Liver (tissue), 8 donors: ENCODE measurements at regions not wholly inside any gene's neighbourhood (a gene's known extent, or its start where the extent isn't known, plus 50 kb on each side); places are given as distances from the start of the nearest gene placed in this dataset.
"Not testable (repeated sequence)": the region's sequence is repeated elsewhere in the genome, so short reads cannot be mapped to it uniquely, and the experiment has no call there.

ENCODE experiments used
- DNase-seq: peaks from one replicate; pipeline ENCODE4 v3.0.0-alpha.2; 2017; ENCODE audit warnings: low spot score
- H3K27ac ChIP-seq, 2 donors: one replicate each; pipeline ENCODE4 v1.7.0; 2013; ENCODE audit warnings: inconsistent platforms in 2 of 2, low read length in 2 of 2, control low read depth in 1 of 2, low read depth in 1 of 2, mild to moderate bottlenecking in 1 of 2
- H3K27me3 ChIP-seq, 4 donors: one replicate each; pipeline versions ENCODE4 v1.6.1 to v1.7.0; 2013; ENCODE audit warnings: low read length in 3 of 4, inconsistent platforms in 1 of 4, mild to moderate bottlenecking in 1 of 4, moderate library complexity in 1 of 4; ENCODE audit not compliant: control insufficient read depth in 4 of 4, insufficient read depth in 4 of 4
- H3K36me3 ChIP-seq, 4 donors: one replicate each; pipeline versions ENCODE4 v1.6.1 to v1.7.0; 2013; ENCODE audit warnings: low read length in 3 of 4, mild to moderate bottlenecking in 3 of 4, low read depth in 1 of 4, moderate library complexity in 1 of 4; ENCODE audit not compliant: control insufficient read depth in 4 of 4, insufficient read depth in 3 of 4
- H3K4me1 ChIP-seq, 4 donors: one replicate each; pipeline versions ENCODE4 v1.6.1 to v1.7.0; 2013; ENCODE audit warnings: low read length in 3 of 4, mild to moderate bottlenecking in 3 of 4, moderate library complexity in 1 of 4; ENCODE audit not compliant: control insufficient read depth in 4 of 4, insufficient read depth in 4 of 4
- H3K4me3 ChIP-seq, 3 donors: one replicate each; pipeline versions ENCODE4 v1.6.1 to v1.7.0; 2013; ENCODE audit warnings: low read length in 3 of 3, control low read depth in 1 of 3, low read depth in 1 of 3, mild to moderate bottlenecking in 1 of 3
- H3K9ac ChIP-seq, 2 donors: one replicate each; pipeline ENCODE4 v1.7.0; 2013; ENCODE audit warnings: low read length in 2 of 2, mild to moderate bottlenecking in 2 of 2, moderate library complexity in 2 of 2, control low read depth in 1 of 2, low read depth in 1 of 2
- H3K9me3 ChIP-seq, 4 donors: one replicate each; pipeline versions ENCODE4 v1.6.1 to v1.7.0; 2013; ENCODE audit warnings: low read length in 3 of 4; ENCODE audit not compliant: control insufficient read depth in 4 of 4
- ATF3 ChIP-seq: IDR thresholded peaks from 2 replicates; pipeline ENCODE4 v1.6.1; 2016; ENCODE audit warnings: antibody characterized with exemption
- EGR1 ChIP-seq, 2 donors: IDR thresholded peaks; 2 replicates each; pipeline ENCODE4 v1.6.1; 2016 to 2018; ENCODE audit warnings: antibody characterized with exemption in 2 of 2, low read depth in 2 of 2
- FOXA1 ChIP-seq: IDR thresholded peaks from 2 replicates; pipeline ENCODE4 v1.6.1; 2016; ENCODE audit warnings: antibody characterized with exemption
- GABPA ChIP-seq, 2 donors: IDR thresholded peaks in 1 of 2; conservative IDR thresholded peaks in 1 of 2; 2 replicates each; pipeline ENCODE4 v1.6.1; 2016; ENCODE audit warnings: antibody characterized with exemption in 2 of 2, mild to moderate bottlenecking in 1 of 2, moderate library complexity in 1 of 2
- HNF4A ChIP-seq, 2 donors: conservative IDR thresholded peaks; 2 replicates each; pipeline ENCODE4 v1.6.1; 2016; ENCODE audit warnings: antibody characterized with exemption in 2 of 2, mild to moderate bottlenecking in 2 of 2
- HNF4G ChIP-seq: IDR thresholded peaks from 2 replicates; pipeline ENCODE4 v1.6.1; 2016; ENCODE audit warnings: antibody characterized with exemption
- JUND ChIP-seq, 2 donors: IDR thresholded peaks; 2 replicates each; pipeline ENCODE4 v1.6.1; 2016; ENCODE audit warnings: antibody characterized with exemption in 2 of 2
- MAX ChIP-seq: IDR thresholded peaks from 2 replicates; pipeline ENCODE4 v1.6.1; 2016; ENCODE audit warnings: antibody characterized with exemption
- RAD21 ChIP-seq, 2 donors: IDR thresholded peaks; 2 replicates each; pipeline ENCODE4 v1.6.1; 2016; ENCODE audit warnings: antibody characterized with exemption in 2 of 2, mild to moderate bottlenecking in 2 of 2
- RXRA ChIP-seq, 2 donors: IDR thresholded peaks; 2 replicates each; pipeline ENCODE4 v1.6.1; 2017 to 2018; ENCODE audit warnings: antibody characterized with exemption in 2 of 2, mild to moderate bottlenecking in 1 of 2
- SP1 ChIP-seq: IDR thresholded peaks from 2 replicates; pipeline ENCODE4 v1.6.1; 2018; ENCODE audit warnings: antibody characterized with exemption, mild to moderate bottlenecking
- TAF1 ChIP-seq: conservative IDR thresholded peaks from 2 replicates; pipeline ENCODE4 v1.6.1; 2016; ENCODE audit warnings: antibody characterized with exemption, mild to moderate bottlenecking
- YY1 ChIP-seq: IDR thresholded peaks from 2 replicates; pipeline ENCODE4 v1.6.1; 2016; ENCODE audit warnings: antibody characterized with exemption, mild to moderate bottlenecking
- WGBS: extraction: QIAGEN DNeasy Blood & Tissue Kit; methylation state at CpG from one replicate; pipeline ENCODE4 v1.1.7; 2013; 5-methylcytosine and 5-hydroxymethylcytosine counted together
- TF ChIP-seq, protein P1 (sequence below): IDR thresholded peaks from 2 replicates; pipeline ENCODE4 v1.6.1; 2016; ENCODE audit warnings: antibody characterized with exemption, mild to moderate bottlenecking
- TF ChIP-seq, protein P2 (sequence below): IDR thresholded peaks from 2 replicates; pipeline ENCODE4 v1.6.1; 2016; ENCODE audit warnings: antibody characterized with exemption
- TF ChIP-seq, protein P3 (sequence below): fragments of 150-350 bp; IDR thresholded peaks from 2 replicates; pipeline ENCODE4 v1.5.1; 2017; ENCODE audit warnings: improper control_type of control experiment, low read depth, low read length; ENCODE audit not compliant: missing input control
- donor health status: healthy.
- donor health status: healthy.
- donor health status: healthy.
- donor health status: healthy.
- donor health status: healthy.

- Histone ChIP-seq H3K9ac (no peak overlapping the region), H3K36me3 (no peaks in the 10 kb centered on the region), H3K27me3 (no peaks in the 10 kb centered on the region), H3K9me3 (peaks cover 0 to 5% (median 1%) of the 10 kb centered on the region in 4 donors), H3K4me1 (no peaks in the 10 kb centered on the region), H3K4me3 (no peak overlapping the region), H3K27ac (no peak overlapping the region)
- DNase-seq = no peak
- TF ChIP-seq MAX = no peak
- no peak for TF ChIP-seq SP1
- no peak for TF ChIP-seq EGR1 (IDR thresholded peaks at IDR 0.05; ENCODE audit: low read depth in 2 of 2)
- TF ChIP-seq JUND (IDR thresholded peaks at IDR 0.05) = no peak
- TF ChIP-seq, protein P1, sequence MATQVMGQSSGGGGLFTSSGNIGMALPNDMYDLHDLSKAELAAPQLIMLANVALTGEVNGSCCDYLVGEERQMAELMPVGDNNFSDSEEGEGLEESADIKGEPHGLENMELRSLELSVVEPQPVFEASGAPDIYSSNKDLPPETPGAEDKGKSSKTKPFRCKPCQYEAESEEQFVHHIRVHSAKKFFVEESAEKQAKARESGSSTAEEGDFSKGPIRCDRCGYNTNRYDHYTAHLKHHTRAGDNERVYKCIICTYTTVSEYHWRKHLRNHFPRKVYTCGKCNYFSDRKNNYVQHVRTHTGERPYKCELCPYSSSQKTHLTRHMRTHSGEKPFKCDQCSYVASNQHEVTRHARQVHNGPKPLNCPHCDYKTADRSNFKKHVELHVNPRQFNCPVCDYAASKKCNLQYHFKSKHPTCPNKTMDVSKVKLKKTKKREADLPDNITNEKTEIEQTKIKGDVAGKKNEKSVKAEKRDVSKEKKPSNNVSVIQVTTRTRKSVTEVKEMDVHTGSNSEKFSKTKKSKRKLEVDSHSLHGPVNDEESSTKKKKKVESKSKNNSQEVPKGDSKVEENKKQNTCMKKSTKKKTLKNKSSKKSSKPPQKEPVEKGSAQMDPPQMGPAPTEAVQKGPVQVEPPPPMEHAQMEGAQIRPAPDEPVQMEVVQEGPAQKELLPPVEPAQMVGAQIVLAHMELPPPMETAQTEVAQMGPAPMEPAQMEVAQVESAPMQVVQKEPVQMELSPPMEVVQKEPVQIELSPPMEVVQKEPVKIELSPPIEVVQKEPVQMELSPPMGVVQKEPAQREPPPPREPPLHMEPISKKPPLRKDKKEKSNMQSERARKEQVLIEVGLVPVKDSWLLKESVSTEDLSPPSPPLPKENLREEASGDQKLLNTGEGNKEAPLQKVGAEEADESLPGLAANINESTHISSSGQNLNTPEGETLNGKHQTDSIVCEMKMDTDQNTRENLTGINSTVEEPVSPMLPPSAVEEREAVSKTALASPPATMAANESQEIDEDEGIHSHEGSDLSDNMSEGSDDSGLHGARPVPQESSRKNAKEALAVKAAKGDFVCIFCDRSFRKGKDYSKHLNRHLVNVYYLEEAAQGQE = no peak
- TF ChIP-seq TAF1 = no peak
- TF ChIP-seq, protein P2, sequence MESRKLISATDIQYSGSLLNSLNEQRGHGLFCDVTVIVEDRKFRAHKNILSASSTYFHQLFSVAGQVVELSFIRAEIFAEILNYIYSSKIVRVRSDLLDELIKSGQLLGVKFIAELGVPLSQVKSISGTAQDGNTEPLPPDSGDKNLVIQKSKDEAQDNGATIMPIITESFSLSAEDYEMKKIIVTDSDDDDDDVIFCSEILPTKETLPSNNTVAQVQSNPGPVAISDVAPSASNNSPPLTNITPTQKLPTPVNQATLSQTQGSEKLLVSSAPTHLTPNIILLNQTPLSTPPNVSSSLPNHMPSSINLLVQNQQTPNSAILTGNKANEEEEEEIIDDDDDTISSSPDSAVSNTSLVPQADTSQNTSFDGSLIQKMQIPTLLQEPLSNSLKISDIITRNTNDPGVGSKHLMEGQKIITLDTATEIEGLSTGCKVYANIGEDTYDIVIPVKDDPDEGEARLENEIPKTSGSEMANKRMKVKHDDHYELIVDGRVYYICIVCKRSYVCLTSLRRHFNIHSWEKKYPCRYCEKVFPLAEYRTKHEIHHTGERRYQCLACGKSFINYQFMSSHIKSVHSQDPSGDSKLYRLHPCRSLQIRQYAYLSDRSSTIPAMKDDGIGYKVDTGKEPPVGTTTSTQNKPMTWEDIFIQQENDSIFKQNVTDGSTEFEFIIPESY = no peak
- TF ChIP-seq RXRA (IDR thresholded peaks at IDR 0.05) = no peak
- TF ChIP-seq YY1 = no peak
- TF ChIP-seq RAD21 (IDR thresholded peaks at IDR 0.05) = no peak
- no peak for TF ChIP-seq HNF4G
- TF ChIP-seq HNF4A (conservative IDR thresholded peaks at IDR 0.05) = no peak
- TF ChIP-seq FOXA1 = no peak
- 85% methylated on average over 2 of the region's 2 CpGs for WGBS
These were observed 558.2 kb downstream of the ZNF674 start for GRCh38 chrX:45986971-45987370.

GRCh38 chrX:45986081-45986480, 559.1 kb downstream of the ZNF674 start:
- H3K9ac ChIP-seq = no peak overlapping the region
- no peaks in the 10 kb centered on the region for H3K36me3 ChIP-seq
- WGBS = 91% methylated on average over 1 of the region's 1 CpG
- no peaks in the 10 kb centered on the region for H3K4me1 ChIP-seq
- TF ChIP-seq, protein P1 = no peak
- TF ChIP-seq EGR1 (IDR thresholded peaks at IDR 0.05; ENCODE audit: low read depth in 2 of 2) (no peak), GABPA (IDR thresholded peaks at IDR 0.05 in 1 of 2, conservative IDR thresholded peaks at IDR 0.05 in 1 of 2) (no peak), ATF3 (no peak), SP1 (no peak), YY1 (no peak), HNF4G (no peak)
- TF ChIP-seq, protein P3, sequence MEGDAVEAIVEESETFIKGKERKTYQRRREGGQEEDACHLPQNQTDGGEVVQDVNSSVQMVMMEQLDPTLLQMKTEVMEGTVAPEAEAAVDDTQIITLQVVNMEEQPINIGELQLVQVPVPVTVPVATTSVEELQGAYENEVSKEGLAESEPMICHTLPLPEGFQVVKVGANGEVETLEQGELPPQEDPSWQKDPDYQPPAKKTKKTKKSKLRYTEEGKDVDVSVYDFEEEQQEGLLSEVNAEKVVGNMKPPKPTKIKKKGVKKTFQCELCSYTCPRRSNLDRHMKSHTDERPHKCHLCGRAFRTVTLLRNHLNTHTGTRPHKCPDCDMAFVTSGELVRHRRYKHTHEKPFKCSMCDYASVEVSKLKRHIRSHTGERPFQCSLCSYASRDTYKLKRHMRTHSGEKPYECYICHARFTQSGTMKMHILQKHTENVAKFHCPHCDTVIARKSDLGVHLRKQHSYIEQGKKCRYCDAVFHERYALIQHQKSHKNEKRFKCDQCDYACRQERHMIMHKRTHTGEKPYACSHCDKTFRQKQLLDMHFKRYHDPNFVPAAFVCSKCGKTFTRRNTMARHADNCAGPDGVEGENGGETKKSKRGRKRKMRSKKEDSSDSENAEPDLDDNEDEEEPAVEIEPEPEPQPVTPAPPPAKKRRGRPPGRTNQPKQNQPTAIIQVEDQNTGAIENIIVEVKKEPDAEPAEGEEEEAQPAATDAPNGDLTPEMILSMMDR = no peak
- DNase-seq = no peak
- no peak overlapping the region for H3K27ac ChIP-seq
- H3K4me3 ChIP-seq = no peak overlapping the region
- no peaks in the 10 kb centered on the region for H3K27me3 ChIP-seq
- peaks cover 0 to 10% (median 3%) of the 10 kb centered on the region in 4 donors for H3K9me3 ChIP-seq

DNA sequence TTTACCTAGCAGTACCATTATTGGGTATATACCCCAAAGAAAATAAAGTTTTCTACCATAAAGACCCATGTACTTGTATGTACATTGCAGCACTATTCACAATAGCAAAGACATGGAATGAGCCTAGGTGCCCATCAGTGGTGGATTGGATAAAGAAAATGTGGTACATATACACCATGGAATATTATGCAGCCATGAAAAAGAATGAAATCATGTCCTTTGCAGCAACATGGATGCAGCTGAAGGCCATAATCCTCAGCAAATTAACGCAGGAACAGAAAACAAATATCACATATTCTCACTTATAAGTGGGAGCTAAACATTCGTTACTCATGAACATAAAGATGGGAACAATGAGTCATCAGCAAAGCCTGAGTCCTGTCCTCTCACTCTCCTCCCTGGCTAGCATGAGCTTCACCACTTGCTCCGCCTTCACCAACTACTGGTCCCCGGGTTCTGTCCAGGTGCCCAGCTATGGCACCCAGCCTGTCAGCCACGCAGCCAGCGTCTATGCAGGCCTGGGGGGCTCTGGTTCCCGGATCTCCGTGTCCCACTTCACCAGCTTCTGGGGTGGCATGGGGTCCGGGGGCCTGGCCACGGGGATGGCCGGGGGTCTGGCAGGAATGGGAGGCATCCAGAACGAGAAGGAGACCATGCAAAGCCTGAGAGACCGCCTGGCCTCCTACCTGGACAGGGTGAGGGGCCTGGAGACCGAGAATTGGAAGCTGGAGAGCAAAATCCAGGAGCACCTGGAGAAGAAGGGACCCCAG, 562.1 kb downstream of the ZNF674 start:
- not testable (repeated sequence) for H3K27ac ChIP-seq, H3K4me1 ChIP-seq, H3K27me3 ChIP-seq, H3K9ac ChIP-seq, H3K9me3 ChIP-seq, H3K36me3 ChIP-seq, DNase-seq, H3K4me3 ChIP-seq
- 93% methylated on average over 14 of the region's 14 CpGs for WGBS
